ENCODE measurements at regions not wholly inside any gene's neighbourhood (a gene's known extent, or its start where the extent isn't known, plus 50 kb on each side); places are given as distances from the start of the nearest gene placed in this dataset.

DNA sequence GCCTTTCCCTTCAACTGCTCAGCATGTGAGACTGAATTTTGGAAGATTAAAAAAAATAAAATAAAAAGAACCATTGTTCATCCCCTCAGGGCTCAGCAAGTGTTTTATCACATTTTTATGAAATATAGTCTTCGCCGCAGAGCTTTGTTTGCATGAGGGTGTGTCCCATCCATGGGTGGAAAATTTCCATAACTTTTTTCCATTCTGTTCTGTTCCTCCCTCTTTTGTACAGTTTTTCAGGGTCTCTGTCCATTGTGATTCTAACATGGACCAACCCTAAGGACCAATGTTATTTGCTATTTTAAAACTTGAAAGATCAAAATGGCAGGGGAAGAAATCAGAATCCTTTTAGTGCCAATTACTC lies 213.3 kb upstream of the SGK1 start:
- TF ChIP-seq, protein P1, sequence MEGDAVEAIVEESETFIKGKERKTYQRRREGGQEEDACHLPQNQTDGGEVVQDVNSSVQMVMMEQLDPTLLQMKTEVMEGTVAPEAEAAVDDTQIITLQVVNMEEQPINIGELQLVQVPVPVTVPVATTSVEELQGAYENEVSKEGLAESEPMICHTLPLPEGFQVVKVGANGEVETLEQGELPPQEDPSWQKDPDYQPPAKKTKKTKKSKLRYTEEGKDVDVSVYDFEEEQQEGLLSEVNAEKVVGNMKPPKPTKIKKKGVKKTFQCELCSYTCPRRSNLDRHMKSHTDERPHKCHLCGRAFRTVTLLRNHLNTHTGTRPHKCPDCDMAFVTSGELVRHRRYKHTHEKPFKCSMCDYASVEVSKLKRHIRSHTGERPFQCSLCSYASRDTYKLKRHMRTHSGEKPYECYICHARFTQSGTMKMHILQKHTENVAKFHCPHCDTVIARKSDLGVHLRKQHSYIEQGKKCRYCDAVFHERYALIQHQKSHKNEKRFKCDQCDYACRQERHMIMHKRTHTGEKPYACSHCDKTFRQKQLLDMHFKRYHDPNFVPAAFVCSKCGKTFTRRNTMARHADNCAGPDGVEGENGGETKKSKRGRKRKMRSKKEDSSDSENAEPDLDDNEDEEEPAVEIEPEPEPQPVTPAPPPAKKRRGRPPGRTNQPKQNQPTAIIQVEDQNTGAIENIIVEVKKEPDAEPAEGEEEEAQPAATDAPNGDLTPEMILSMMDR (IDR thresholded peaks at IDR 0.05; ENCODE audit: low read length), result no peak
- no peak for TF ChIP-seq EZH2 (optimal IDR thresholded peaks at IDR 0.05; ENCODE audit: low read depth, low read length)
